GM12891 (cell line): ENCODE measurements at regions not wholly inside any gene's neighbourhood (a gene's known extent, or its start where the extent isn't known, plus 50 kb on each side); places are given as distances from the start of the nearest gene placed in this dataset.

Source experiments
- PAX5 ChIP-seq: IDR thresholded peaks from 2 replicates; pipeline ENCODE4 v1.6.1; 2011; ENCODE audit warnings: low read length, moderate library complexity, mild to moderate bottlenecking; ENCODE audit not compliant: insufficient read depth, severe bottlenecking
- POLR2A ChIP-seq: IDR thresholded peaks from 2 replicates; pipeline ENCODE4 v1.6.1; 2011; ENCODE audit warnings: low read depth, low read length, control low read depth
- POLR2AphosphoS5 ChIP-seq: IDR thresholded peaks from 2 replicates; pipeline ENCODE4 v1.6.1; 2011; ENCODE audit warnings: low read depth, low read length, control low read depth
- POU2F2 ChIP-seq: IDR thresholded peaks from 2 replicates; pipeline ENCODE4 v1.6.1; 2011; ENCODE audit warnings: low read depth, mild to moderate bottlenecking, control low read depth, low read length, moderate library complexity
- SPI1 ChIP-seq: IDR thresholded peaks from 2 replicates; pipeline ENCODE4 v1.6.1; 2011; ENCODE audit warnings: low read depth, low read length, control low read depth
- TAF1 ChIP-seq: IDR thresholded peaks from 2 replicates; pipeline ENCODE4 v1.6.1; 2011; ENCODE audit warnings: low read depth, low read length, control low read depth

GRCh38 chr4:34105311-34105710 lies 2139.0 kb downstream of the ARAP2 start:
- no peak for TF ChIP-seq POLR2AphosphoS5
- no peak for TF ChIP-seq TAF1
- no peak for TF ChIP-seq POLR2A
- TF ChIP-seq PAX5 = no peak
- no peak for TF ChIP-seq SPI1
- no peak for TF ChIP-seq POU2F2
